ENCODE measurements at regions not wholly inside any gene's neighbourhood (a gene's known extent, or its start where the extent isn't known, plus 50 kb on each side); places are given as distances from the start of the nearest gene placed in this dataset.

DNA sequence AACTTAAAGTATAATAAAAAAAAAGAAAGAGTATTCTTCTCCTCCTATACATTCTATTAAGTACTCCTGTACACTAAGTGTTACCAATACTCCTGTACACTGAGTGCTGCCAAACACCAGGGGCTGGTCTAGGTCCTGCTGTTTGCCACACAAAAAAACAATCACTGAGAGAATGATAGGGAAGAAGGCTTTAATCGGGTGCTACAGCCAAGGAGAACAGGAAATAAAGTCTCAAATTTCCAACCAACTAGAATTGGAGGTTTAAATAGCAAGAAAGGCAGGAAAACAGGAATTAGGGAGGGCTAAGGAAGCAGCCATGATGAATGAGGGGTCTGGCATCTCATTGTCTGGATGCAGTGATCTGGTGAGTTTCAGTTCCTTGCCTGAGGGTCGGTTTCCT lies 239.8 kb downstream of the ZNF674 start:
- DNase-seq (ENCODE audit: low read depth in 2 of 2, low spot score in 1 of 2): no peak

DNA sequence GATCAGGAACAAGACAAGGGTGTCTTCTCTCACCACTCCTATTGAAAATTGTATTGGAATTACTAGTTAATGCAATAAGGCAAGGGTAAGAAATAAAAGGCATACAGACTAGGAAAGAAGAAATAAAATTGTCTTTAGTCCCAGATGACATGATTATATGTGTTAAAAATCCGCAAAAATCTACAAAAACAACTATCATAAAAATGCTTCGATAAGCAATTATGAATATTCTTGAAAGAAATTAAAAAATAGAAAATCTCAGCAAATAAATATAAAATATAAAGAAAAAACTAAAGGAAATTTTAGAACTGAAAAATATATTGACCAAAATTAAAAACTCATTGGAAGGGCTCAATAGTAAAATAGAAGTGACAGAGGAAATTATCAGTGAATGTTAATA lies 243.3 kb downstream of the ZNF674 start:
- DNase-seq (ENCODE audit: low read depth in 2 of 2, low spot score in 1 of 2): no peak

DNA sequence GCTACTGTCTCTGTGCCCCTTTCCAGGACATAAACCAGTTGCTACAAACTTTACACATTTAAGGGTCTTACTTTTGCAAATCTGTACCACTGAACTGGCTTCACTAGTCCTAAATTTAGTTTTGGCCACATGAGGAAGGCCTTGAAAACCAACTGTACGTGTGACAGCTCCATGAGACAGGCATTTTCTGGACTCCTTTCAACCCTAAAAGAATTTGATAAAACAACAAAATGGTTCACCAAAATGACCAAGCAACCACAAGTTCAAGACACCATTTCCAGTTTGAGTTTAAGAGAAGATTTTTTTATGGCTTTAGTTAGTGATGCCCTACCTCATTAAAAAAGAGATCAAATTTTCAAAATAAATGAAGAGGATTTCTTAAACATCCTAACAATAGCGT lies 246.4 kb downstream of the ZNF674 start:
- no peak for DNase-seq (ENCODE audit: low read depth in 2 of 2, low spot score in 1 of 2)

DNA sequence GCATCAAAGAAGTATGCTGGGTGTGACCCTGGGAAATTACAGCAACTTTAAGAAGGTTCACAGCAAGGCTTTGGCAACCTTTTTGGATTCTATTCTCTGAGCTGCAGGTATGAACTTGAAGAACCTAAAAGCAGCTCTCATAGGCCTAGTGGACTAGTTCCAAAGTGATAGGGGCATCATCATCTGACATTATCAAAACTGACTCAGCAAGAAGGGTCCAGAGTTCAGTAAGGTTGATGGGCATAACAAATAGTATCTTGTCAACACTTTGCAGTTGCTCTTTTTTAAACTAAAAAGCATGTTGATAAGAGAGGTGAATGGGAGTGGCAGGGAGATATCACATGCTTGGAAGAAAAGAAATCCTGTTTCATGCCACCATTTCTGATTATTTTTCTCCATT lies 249.3 kb downstream of the ZNF674 start:
- no peak for DNase-seq (ENCODE audit: low read depth in 2 of 2, low spot score in 1 of 2)

DNA sequence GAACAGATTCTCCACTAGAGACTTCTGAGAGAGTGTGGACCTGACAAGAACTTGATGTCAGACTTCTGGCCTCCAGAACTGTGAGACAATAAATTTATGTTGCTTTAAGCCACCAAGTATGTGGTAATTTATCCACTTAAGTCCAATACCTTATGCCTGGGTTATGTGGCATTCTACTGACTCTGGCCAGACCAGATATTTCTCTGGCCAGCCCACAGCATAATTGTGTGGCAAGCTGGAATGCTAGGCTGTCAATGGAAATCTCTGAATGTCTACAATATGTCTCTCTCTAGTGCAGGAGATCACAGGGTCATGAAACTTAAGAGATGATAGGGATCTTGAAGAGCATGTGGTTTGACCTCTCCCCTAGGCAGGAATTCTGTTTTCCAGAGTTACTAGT lies 251.0 kb downstream of the ZNF674 start:
- no peak for DNase-seq (ENCODE audit: low read depth in 2 of 2, low spot score in 1 of 2)

DNA sequence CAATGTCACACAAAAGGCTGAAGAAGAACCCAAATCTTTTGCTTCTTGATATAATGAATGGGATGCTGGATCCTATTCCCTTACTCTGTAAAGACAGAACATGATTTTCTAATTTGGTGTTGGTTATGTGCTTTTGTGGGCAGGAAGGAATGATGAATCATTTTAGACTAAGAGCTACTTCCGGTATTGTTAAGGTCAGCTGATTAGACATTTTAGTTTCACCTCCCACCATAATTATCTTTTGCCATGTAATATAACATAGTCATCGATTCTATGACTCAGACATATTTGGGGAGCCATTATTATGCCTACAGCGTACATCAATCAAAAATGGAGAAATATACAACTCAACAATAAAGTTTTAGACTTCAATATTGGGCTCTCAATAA lies 265.3 kb downstream of the ZNF674 start:
- DNase-seq (ENCODE audit: low read depth in 2 of 2, low spot score in 1 of 2): no peak

DNA sequence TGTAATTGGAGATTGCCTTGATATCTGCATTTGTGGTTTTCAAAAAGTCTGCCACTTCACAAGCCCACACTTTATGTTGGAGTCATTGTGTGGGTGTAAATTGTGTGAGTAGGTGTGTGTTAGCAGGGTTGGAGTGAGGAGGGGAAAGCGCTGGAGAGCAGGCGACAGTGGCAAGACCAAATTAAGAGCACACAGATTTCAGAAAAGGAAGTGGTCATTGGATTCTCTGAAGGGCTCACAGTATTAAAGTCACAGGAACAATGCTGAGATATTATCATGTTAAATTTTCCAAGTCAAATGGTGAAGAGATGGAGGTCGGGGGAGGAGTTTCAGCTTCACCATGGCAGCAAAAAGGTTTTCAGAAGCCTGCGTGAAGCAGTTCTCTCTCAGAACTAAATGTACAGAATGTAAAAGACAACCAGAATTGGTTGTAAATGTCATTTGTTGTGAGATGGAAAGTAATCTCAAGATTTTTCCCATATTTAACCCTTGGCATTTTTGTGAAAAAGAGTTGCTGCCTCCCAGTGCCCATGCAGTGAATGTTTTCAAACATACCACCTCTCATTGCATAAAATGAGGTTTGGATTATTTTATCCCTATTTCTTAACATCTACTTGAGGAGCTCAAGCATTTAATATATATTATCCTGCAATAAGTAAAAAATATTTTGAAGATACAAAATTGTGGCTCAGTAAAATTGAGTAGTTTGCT lies 265.9 kb downstream of the ZNF674 start:
- DNase-seq (ENCODE audit: low read depth in 2 of 2, low spot score in 1 of 2): no peak

DNA sequence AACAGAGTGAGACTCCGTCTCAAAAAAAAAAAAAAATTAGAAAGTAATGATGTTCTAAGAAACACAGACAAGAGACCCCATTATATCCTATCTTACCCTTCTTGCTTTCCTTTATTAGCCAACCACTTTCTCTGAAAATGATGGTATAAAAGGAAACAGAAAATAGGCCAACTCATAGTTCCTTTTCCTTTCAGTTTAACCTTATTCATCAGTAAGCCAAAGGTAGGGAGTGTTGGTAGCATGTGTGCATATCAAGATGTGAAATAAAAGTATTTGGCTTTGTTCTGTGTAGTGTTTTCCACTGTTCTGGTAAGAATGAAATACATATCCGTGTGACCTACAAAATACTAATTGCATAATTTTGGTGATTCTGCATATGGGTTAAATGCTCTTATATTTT lies 266.6 kb downstream of the ZNF674 start:
- no peak for DNase-seq (ENCODE audit: low read depth in 2 of 2, low spot score in 1 of 2)

DNA sequence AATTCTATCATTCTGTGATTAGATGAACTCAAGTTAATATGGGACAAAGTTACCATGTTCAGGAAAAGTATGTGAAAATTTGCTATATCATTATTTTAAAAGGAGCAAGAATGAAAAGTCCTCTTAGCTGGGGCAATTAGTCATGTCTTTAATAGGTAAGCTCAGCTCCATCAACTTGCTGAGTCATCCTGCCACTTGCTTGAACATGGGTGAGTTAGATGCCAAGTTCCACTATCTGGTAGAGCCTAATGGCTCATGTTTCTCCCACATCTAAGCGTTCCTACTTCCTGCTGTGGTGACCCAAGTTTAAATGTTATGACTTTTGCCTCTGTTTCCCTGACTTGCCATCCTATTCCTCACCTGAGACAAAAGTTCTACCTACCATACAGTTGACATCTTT lies 276.8 kb downstream of the ZNF674 start:
- no peak for DNase-seq (ENCODE audit: low read depth in 2 of 2, low spot score in 1 of 2)

DNA sequence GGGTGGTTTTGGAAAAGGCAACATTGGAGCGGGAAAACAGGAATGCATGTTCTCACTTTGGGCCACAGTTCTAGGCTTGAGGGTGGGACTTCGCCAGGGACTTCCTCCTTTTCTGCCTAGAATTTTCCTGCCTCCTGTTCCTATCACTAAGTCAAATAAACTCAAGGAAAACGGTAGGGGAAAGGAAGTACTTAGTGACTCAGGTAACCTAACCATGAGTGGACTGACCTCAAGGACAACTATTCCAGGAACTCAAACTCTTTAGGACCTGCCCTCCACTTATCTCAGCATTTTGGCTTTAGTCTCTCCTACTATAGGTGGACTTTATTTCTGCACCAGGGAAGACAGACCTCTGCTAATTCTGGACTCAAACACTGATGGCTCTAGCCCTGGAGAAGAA lies 281.7 kb downstream of the ZNF674 start:
- no peak for DNase-seq (ENCODE audit: low read depth in 2 of 2, low spot score in 1 of 2)

DNA sequence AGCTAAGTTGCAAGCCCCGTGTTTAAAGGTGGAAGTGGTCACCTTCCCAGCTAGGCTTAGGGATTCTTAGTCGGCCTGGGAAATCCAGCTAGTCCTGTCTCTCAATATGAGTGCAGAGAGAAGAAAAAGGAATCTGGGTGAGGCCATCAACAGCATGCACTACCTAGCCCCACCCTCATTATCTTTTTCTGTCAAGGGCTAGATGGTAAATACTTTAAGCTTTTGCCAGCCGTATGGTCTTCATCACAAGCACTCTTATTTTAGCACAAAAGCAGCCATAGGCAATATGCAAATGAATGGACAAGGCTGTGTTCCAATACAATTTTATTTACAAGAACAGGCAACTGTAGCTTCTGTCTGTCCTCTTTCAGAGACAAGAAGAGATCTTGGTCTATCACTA lies 282.9 kb downstream of the ZNF674 start:
- no peak for DNase-seq (ENCODE audit: low read depth in 2 of 2, low spot score in 1 of 2)

DNA sequence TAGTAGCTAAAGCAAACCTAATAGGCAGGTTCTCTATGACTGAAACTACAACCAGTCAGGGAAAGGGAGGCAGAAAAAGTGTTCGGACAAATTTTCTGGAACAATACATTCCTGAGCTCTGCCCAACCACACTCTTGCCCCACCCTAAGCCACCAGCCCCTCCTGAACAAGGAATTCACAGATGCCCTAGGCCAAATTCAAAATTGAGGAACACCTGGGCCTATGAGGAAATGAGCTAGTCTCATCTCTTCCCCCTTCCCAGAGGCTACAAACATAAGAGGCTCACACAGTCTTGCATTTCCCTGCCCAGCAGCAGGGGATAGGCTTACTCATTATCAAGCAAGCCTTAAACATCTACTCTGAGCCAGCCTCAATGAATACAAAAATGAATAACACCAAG lies 284.7 kb downstream of the ZNF674 start:
- no peak for DNase-seq (ENCODE audit: low read depth in 2 of 2, low spot score in 1 of 2)

DNA sequence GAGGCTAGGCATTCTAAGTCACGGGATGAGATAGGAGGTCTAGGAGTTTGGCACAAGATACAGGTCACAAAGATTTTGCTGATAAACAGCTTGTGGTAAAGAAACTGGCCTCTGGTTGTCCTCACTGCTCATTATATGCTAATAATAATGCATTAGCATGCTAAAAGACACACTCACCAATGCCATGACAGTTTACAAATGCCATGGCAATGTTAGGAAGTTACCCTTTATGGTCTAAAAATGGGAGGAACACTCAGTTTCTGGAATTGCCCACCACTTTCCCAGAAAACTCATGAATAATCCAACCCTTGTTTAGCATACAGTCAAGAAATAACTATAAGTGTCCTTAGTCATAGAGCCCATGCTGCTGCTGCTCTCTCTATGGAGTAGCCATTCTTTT lies 286.9 kb downstream of the ZNF674 start:
- DNase-seq (ENCODE audit: low read depth in 2 of 2, low spot score in 1 of 2): no peak

DNA sequence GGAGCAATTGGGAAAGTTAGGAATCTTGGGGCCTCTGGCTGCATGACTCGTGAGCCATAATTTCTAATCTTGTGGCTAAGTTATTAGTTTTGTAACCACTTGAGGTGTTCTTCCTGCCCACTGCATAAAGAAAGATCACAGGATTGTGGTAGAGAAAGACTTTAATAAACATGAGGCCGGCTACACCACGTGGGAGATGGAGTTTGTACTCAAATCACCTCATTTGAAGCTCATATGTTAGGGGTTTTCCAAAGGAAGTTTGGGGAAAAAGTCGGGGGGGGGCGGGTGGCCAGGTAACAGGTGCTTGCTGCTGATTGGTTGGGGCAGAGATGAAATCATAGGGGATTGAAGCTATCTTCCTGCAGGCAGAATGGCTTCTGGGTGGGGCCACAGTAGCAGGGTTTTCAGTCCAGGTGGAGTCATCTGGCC lies 287.8 kb downstream of the ZNF674 start:
- no peak for DNase-seq (ENCODE audit: low read depth in 2 of 2, low spot score in 1 of 2)

DNA sequence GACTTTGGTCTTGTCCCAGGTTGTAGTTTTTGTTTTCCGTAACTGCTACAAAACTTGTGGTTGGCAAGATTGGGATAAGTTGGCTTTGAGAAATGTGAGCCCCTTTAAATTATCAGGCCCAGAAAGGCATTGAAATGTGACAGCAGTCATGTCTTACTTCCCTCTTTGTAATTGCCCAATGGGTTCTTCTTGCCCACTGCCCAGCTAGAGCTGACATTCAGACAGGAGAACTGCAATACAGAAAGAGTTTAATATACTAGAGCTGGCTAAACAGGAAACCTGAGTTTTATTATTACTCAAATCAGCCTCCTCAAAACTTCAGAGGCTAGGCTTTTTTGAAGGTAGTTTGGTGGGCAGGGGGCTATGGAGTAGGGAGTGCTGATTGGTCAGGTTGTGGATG lies 288.3 kb downstream of the ZNF674 start:
- DNase-seq (ENCODE audit: low read depth in 2 of 2, low spot score in 1 of 2): no peak

DNA sequence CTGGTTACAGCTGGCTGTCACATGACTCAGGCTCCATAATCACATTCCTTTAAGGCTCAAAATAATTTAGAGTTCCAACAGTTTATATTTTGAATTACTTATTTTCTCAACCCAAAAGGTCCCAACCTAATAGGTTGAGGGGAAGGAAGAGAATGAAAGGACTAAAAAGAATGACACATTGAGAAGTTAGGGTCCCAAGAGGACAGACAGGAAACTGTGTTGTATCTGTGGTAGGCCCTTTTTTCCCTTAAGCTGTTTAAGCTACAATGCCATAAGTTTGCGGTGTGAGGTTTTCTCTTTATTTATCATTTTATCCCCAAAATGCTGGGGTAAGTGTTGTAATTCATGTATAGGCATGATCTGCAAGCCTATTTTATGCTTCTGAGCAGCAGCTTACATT lies 290.2 kb downstream of the ZNF674 start:
- no peak for DNase-seq (ENCODE audit: low read depth in 2 of 2, low spot score in 1 of 2)

DNA sequence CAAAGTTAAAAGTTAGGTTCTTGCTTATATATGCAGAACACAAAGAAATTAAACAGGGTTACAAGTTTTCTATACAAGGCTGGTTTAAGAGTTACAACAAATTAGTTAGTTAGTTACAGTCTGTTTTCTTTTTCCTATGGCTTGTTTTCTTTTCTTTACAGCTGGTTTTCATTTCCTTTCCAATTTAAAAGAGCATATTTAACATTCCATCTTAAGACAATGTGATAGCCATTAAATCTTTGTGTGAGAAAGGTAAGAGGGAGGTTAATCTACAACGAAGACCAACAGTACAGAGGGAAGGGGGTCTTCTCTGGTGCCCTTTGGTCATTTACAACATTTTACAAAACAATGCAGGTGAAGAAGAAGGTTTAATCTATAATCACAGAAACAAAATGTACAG lies 290.6 kb downstream of the ZNF674 start:
- DNase-seq (ENCODE audit: low read depth in 2 of 2, low spot score in 1 of 2): no peak

DNA sequence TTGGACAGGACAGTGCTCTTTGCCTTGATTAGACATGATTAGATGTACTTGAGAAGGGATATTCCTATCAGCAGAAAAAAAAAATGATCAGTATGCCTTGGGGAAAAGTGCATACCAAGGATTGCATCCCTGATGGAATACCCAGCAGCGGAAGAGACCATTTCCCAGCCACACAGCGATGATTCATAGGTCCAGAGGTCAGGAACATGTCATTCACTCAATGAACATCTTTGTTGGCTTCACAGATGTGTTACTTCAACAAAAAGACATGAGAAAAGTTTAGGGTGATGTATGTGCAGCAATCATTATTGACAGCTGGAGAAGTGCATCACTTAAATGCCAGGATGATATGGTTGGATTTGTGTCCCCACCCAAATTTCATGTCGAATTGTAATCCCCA lies 293.5 kb downstream of the ZNF674 start:
- DNase-seq (ENCODE audit: low read depth in 2 of 2, low spot score in 1 of 2): no peak

DNA sequence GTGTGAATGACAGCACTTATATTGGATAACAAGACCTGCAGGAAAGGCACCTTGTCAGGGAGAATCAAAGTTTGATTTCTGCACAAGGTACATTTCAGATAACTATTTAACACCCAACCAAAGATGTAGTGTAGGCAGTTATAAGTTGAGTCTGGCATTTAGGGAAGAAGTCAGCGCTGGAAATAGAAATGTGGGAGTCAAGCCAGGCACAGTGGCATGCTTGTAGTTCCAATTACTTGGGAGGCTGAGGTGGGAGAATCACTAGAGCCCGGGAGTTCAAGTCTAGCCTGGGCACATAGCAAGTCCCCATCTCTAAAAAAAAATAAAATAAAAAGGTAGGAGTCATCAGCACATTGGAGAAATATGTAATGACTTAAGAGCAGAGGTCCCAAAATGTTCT lies 295.1 kb downstream of the ZNF674 start:
- no peak for DNase-seq (ENCODE audit: low read depth in 2 of 2, low spot score in 1 of 2)

DNA sequence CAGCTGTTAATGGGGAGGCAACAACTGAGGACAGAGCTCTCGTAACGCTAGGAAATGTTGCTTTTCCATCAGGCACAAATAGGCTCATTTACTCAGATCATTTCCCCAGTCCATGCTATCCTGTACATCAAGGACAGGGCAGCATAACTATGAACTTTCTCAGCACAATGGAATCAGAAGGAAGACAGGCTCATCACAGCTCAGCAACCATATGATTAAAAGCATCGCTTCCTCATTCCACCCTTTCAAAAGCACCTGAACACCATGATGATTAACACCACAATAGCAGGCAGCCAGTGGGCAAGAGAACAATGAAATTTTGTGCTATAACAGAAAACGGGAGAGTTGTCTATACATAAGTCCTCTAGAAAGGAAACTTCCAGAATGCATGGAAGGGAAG lies 297.8 kb downstream of the ZNF674 start:
- no peak for DNase-seq (ENCODE audit: low read depth in 2 of 2, low spot score in 1 of 2)

DNA sequence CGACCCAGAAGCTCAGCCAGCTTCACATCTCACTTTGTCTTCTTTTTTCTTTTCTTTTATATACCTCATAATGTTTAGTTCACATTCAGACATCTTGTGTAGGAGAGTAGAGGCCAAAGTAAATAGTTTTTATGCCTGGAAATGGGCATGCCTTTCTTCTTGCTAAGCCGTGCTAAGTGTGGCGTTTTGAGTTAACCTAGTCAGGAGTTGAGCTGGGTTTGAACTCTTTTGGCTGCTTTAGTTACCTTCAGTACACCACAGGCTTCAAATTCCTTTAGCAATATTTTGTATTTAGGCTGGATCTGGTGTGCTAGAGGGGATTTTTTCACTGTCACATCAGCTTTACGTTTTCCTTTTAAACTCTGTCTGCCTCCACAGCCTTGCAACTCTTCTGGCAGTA lies 300.8 kb downstream of the ZNF674 start:
- no peak for DNase-seq (ENCODE audit: low read depth in 2 of 2, low spot score in 1 of 2)

DNA sequence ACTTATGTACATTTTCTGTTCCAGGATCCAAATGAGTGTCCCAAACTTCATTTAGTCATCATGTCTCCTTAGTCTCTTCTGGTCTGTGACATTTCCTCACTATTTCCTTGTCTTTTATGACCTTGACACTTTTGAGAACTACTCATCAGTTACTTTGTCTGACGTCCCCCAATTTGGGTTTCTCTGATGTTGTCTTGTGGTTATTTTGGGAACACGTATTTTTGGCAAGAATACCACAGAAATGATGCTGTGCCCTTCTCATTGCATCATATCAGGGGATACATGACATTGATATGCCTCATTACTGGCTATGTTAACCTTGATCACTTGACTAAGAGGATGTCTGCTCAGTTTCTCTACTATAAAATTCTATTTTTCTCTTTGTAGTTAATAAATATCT lies 308.8 kb downstream of the ZNF674 start:
- no peak for DNase-seq (ENCODE audit: low read depth in 2 of 2, low spot score in 1 of 2)

DNA sequence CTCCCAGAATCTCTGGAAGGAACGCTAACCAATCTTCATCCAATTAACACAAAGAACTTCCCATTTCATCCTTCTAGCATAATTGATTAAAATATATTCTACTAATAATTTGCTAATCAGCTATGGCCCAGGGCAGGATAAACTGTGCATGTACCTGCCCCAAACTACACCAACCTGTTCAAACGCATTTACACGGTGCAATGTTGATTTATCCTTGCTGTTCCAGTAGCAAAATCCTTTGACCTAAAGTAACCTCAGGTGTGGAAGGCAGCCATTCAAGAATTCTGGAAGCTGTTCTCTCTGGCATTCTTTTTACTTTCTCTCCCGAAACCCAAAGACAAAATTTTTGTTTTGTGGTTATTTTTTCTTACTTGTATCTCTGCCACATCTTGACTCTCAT lies 309.4 kb downstream of the ZNF674 start:
- no peak for DNase-seq (ENCODE audit: low read depth in 2 of 2, low spot score in 1 of 2)

DNA sequence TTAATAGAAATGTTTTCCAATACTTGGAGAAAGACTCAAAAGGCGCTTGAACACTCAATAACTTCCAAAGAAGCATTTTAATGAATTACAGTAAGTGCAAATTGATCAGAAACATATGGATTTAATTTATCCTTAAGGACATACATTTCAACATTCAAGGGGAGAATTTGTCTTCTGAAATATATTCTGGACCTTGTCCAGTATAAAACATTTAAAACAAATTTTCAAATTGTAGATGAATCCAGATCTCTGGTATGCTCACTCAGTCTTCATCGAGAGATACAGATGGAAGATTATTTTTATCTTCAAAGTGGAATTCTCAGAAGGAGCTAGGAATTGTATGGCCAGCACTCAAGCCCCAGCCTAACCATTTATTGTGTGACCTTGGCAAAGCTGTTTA lies 310.4 kb downstream of the ZNF674 start:
- no peak for DNase-seq (ENCODE audit: low read depth in 2 of 2, low spot score in 1 of 2)

All from stimulated activated CD8-positive, alpha-beta memory T cell treated with anti-CD3 and anti-CD28 coated beads, Interleukin-4, amount 100 ng/mL, for 1 hour (primary cell).